ENCODE measurements at regions not wholly inside any gene's neighbourhood (a gene's known extent, or its start where the extent isn't known, plus 50 kb on each side); places are given as distances from the start of the nearest gene placed in this dataset.
"Not testable (repeated sequence)": the region's sequence is repeated elsewhere in the genome, so short reads cannot be mapped to it uniquely, and the experiment has no call there.

DNA sequence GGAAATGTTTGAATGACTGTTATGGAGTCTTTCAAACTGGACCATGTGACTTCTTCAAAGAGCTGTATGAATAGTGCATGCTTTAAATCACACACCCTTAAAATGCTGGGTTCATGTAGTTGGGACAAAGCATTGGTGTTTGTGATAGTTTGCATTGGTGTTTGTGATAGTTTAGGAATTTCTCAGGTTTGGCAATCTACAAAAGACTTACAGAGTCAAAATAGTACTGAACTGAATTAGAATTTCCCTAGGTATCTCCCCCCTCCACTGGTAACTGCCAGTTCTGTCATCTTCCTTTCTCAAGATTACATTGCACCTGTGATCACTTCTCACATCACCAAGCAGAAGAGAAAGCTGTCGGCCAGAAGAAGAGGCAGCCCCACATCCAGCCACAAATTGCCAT, 261.1 kb downstream of the GATA3 start:
- no peak for DNase-seq

DNA sequence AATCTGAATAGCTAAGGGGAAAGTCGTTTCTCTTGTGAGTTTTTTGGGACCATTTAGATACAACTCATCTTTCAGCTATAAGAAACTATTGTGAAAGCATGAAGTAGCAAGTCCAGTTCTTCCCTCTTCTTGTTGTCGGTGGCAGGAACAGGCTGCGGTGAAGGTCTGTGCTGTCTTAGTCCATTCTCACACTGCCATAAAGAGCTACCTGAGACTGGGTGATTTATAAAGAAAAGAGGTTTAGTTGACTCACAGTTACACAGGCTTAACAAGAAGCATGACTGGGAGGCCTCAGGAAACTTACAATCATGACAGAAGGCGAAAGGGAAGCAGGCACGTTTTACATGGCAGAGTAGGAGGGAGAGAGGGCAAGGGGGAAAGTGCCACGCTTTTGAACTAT, 261.8 kb downstream of the GATA3 start:
- no peak for DNase-seq

DNA sequence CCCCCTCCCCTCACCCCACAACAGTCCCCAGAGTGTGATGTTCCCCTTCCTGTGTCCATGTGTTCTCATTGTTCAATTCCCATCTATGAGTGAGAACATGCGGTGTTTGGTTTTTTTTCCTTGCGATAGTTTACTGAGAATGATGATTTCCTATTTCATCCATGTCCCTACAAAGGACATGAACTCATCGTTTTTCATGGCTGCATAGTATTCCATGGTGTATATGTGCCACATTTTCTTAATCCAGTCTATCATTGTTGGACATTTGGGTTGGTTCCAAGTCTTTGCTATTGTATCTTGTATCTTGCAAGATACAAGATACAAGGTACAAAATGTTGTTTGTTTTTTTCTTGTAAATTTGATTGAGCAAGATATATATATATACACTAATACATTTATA, 263.9 kb downstream of the GATA3 start:
- DNase-seq, result not testable (repeated sequence)

DNA sequence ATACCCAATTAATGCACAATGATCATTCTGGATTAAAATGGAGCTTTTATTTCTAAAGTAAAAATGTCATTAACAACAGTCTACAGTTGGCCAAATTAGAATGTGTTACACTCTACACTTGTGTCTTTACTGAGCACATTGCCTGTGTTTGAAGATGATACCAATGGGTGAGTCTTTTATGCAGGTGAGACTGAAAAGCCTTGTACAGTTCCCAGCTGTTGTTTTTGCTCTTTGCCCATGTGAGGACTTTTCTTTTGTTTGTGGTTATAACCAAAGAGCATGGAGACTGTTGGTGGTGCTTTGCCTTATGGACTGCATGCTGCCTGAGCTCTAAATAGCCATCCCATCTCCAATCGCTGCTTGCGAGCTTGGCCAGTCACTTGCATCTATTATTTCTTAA, 264.5 kb downstream of the GATA3 start:
- no peak for DNase-seq

DNA sequence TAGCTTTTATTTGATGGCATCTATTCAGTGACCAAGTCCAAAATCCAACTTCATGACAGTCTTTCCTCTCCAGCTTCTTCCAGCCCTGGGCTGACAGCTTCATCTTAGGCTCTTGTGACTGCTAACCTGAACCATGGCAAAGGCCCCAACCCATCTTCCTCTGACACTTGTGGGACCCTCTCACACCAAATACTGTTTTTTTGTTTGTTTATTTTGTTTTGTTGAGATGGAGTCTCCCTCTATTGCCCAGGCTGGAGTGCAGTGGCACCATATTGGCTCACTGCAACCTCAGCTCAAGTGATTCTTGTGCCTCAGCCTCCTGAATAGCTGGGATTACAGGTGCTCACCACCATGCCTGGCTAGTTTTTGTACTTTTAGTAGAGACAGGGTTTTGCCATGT, 265.2 kb downstream of the GATA3 start:
- no peak for DNase-seq

DNA sequence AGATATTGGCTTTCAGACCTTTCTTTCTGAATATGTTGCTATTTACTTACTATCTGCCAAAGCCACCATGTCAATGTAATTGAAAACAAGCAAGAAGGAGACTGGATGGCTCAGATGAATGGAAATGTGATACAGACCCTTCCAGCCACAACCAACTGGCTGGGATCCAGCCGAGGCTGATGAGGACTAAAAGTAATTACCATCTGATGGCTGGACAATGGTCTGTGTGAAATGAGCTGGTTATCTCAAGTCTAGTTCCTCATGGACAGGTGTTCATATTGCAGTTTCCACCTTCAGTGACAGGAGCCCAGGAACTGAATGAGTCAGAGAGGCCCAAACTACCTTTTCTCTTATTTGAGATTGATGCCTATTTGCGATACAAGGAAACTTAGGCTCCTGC, 267.5 kb downstream of the GATA3 start:
- no peak for DNase-seq

DNA sequence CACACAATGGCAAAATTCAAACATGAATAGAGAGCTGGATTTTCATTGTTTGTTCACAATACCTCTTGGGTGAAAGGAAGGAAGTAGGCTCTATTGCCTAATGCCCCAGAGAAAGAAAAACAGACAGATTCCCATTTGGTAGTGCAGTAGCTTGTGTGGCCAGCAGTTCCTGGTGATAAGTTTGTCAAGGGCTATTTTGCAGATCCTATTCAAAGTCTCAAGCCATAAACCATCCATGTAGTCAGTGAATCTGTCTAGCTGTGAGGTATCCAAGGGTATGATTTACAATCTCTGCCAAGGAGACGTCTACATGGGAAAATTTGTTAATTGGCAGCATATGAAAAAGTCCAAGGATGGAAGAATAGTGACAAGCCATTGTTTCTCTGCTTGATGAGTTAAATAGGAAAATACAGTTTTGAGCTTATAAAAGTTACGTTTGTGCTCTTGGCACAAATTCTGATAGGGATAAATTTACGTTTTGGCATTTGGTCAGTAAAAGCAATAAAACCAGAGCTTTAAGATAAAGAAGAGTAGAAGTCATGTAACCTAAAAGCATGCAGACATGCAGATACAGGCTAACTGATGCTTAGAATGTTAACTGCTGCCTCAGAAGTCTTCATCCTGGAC, 269.1 kb downstream of the GATA3 start:
- DNase-seq, result no peak

DNA sequence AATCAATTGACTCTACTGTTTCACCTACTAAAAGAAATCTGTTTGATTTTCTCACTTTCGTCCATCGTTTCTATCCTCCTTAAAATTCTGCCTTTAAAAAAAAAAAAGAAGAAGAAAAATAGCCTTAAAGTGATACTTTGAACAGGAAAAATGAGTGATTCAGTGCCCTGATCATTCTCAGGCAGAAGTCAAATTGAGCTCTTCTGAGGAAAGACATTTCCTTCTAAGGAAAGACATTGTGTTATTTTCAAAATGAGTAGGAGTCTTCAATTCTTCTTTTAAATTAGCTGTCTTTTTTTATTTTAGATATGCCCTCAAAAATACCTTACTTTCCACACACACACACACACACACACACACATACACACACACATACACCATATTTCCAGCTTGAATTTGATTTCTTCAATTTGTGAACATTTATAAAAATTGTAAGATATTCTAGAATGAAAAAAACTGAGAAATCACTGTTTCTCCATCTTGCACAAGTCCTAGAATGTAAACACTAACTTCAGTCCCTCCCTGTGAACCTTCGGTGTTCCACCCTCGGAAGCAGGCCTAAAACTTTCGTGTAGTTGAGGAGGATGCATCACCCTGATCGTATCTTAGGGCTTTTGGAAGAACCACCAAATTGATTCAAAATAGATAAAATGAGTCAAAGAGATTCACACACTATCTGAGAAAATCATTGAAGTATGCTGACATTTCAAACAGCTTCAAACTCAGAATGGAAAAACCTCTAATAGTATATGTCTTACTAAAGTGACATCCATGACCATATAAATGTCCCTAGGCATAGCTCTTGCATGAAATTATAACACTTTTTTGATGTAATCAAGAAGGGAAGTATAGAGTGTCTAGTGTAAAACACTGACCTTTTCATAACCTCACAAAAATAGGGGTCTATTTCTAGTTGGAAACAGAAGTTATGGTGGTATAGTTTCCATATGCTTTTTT, 270.8 kb downstream of the GATA3 start:
- no peak for DNase-seq

DNA sequence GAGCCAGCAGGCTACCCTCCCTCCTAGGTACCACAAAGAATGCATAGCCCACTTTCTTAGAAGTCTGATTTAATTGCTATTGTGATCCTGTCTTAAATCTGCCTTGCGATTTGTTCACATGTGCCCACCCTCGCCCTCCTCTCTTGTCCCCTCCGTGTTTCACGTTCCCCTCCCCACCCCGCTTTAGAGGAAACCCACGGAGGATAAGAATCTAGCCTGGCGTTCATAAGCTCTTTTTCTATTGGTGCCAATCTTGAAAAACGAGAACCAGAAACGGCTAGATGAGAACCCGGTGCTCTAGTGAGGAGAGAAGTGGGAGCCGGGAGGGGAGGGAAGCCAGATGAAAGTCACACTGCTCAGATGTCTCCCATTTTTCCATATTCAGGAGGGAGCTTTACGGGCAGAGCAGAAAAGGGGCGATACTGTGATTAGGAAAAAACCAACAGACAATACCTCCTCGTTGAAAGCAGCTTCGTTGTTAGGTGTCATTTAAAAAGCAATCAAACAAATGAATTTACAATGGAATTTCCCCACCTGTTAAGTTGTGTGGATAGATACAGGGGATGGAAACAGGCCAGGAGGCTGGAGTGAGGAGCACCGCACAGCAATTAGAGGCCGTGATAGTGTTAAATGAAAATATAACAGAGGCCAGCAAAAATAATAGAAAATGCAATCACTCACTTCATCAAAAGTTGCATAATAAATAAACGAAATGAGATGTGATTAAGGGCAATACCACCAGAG, 272.1 kb downstream of the GATA3 start:
- no peak for DNase-seq

DNA sequence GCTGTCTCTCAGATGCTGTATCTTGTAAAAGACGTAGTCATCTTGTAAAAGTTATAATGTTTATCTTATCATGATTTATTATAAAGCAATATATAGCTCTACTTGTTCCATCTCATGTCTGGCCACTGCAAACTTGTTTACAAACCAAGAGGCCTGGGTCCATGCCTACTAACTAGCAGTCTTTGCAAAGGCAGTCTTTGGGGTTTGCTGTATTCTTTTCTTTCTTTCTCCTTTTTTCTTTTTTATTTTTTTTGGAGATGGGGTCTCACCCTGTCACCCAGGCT, 272.6 kb downstream of the GATA3 start:
- no peak for DNase-seq

DNA sequence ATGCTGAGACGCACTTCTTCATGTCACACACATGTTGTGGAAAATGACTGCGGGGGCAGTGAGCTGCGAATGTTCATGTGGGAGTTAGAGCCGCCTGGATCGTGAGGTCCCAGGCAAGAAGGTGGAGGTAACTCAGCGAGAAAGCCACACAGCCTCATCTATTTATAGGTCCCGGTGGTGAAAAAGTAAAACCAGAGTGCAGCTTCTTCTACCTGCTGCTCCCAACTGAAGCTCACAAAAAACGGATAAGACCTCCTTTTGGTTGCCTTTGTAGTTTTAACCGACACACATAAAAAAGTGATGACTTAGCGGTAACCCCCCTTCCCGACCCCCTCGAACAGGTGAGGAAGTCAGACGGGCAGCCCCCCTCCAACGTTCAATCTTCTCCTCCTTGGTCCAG, 276.9 kb downstream of the GATA3 start:
- DNase-seq, result peak in 1 of 2 donors; percentile 30

DNA sequence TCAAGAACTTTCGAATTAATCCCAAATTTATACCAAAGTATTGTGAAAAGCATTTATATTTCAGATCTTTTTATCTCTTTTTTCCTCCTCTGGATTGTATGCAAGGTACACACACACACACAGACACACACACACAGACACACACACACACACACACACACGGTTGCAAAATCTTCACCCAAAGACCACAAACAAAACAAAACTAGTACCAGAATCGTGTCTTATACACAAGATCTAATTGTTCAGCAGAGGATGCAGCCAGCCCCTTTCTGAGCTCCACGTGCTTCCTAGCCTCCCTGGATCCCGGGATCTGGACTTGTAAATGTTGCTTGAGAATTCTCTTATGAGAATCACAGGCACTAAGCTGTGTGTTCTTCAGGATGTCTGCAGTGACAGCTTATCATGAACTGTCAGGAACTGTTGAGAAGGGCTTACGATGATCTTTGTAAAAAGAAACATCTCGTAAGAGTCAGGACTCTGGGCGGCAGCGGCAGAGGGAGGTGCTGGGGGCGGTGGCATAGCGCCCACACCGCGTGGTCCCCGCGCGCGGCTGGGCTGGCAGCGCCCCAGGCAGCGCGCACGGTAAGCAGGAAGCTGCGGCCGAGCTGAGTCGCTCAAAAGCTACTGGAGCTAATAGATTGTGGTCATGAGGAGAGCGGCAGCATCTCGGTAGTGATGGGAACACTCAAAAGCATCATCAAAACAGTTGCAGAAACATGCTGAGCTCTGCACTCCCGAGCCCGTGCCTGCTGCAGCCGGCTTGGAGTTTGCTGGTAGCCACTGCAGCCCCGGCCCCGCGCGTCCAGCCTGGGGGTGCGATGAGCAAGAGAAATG, 277.6 kb downstream of the GATA3 start:
- peak; percentile 79 to 80 for DNase-seq

DNA sequence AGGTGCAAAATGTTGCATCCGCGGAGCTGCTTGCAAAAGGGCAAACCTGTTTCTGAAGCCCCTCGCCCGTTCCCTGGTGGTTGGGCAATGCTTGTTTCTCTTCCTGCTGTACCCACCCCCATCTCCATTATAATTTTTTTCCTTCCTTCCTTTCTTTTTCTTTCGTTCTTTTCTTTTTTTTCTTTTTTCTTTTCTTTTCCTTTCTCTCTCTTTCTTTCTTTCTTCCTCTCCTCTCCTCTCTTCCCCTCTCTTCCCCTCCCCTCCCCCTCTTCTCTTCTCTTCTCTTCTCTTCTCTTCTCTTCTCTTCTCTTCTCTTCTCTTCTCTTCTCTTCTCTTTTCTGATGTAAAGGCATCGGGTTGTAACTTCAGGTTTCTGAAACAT, 278.2 kb downstream of the GATA3 start:
- DNase-seq, result no peak

DNA sequence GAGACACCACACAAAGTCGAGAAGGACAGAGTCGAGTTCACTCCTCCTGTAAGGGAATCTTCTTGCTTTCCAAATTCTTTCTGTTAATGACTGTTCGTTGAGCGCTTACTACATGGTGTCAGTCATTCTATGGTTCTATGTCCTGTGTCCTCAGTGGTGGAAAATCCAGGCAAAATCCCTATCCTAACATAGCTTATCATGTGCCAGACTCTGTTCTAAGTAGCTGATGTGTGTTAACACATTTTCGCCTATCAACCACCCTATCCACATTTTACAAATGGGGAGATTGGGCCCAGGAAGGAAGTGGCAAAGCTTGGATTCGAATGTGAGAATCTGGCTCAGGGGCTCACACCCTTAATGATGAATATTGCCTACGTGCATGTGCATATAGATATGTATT, 280.1 kb downstream of the GATA3 start:
- no peak for DNase-seq

DNA sequence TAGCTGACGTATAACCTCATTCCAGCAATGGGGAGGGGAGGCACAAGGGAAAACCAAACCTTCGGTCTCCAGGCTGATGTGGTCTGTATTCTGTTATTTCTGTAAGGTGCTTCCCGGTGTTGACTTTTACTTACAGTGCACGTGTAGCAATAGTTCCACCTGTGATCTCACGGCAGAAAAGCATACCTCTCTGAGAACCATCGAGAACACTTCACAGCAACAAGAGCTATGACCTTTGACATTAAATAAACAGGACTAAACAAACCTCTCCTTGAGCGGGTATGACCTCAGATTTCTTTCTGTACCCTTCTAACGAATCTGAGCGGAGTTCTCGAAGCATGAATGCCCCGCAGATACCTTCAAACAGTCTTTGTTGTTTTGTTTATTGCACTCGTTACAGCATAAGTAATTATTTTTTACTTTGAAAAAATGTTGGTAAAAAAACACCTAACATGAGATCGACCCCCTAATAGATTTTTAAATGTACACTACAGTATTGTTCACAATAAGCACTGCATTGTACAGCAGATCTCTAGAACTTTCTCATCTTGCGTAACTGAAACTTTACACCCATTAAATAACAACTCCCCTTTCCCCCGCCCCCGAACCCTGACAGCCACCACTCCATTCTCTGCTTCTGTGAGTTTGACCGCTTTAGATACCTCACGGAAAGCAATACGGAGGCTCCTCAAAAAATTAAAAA, 282.3 kb downstream of the GATA3 start:
- DNase-seq, result no peak

DNA sequence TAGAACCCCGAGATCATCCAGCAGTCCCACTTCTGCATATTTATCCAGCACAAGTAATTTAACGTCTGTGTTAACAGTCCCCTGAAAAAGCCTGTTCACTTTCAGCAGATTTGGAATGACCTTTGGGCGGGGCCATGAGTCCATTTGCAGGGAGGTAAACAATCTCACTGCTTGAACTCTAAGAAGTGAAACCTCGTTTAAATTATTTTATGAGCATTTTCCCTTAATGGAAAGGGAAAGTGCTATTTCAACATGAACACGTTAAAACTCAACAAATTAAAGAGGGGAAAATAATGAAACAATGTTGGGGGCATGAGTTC, 282.8 kb downstream of the GATA3 start:
- no peak for DNase-seq

DNA sequence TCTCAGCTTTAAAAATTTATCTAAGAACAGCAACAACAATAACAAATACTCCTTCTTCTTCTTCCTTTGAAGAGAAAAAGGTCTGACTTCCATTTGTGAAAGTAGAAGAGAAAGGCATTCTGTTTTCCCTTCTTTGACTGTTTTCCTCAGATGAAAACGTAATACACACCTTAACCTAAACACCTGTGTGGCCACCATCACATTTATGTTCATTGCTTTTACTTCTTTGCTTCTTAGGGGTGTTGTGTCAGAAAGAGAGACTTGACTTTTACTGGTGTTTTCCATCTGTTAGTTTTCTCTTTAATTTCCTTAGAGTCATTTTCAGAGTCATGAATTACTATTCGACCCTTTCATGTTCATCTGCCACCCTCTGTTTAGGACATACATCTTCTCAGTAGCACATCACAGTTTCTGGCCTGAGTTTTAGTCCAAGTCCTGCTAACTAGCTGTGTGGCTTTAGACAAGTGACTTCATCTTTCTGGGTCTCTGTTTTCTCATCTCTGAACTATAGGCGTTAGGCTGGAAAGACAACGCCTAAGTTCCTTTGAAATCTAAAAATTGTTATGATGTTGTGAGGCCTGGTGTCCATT, 283.8 kb downstream of the GATA3 start:
- DNase-seq, result no peak

DNA sequence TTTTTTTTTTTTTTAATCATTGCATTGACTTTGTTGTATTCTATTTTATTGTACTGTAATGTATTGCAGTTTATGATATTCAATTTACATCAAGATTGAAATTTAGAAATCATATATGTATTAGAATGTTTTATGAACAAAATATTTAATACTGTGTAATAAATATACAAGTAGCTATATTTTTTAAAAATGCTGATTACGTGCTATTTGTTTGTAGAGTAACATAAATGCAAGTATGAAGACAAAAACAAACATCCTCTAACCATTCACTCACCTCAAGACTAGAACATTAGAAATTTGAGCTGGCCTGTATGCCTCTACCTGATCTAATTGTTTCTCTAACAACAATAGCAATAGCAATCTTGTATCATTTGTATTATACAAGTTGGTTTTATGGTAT, 290.3 kb downstream of the GATA3 start:
- no peak for DNase-seq

DNA sequence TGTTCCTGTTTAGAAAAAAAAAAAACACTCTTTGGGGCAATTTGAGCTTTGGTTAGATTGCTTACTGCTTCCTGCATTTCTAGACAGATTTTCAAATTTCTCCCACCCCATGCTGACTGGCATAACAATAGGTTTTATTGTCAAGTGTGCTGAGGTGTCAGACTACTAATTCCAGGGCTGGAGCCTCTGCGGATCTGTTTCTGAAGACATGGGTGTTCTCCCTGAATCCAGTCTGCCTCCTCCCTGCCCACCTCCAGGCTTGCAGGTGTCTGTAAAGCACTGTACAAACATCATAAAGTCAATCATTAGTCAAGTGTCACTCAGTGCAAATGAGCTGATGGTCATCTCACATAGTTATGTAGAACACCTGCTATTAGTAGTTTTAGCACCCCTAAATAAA, 292.4 kb downstream of the GATA3 start:
- no peak for DNase-seq

DNA sequence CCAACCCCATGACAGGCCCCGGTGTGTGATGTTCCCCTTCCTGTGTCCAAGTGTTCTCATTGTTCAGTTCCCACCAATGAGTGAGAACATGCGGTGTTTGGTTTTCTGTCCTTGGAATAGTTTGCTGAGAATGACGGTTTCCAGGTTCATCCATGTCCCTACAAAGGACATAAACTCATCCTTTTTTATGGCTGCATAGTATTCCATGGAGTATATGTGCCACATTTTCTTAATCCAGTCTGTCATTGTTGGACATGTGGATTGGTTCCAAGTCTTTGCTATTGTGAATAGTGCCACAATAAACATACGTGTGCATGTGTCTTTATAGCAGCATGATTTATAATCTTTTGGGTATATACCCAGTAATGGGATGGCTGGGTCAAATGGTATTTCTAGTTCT, 293.1 kb downstream of the GATA3 start:
- not testable (repeated sequence) for DNase-seq

DNA sequence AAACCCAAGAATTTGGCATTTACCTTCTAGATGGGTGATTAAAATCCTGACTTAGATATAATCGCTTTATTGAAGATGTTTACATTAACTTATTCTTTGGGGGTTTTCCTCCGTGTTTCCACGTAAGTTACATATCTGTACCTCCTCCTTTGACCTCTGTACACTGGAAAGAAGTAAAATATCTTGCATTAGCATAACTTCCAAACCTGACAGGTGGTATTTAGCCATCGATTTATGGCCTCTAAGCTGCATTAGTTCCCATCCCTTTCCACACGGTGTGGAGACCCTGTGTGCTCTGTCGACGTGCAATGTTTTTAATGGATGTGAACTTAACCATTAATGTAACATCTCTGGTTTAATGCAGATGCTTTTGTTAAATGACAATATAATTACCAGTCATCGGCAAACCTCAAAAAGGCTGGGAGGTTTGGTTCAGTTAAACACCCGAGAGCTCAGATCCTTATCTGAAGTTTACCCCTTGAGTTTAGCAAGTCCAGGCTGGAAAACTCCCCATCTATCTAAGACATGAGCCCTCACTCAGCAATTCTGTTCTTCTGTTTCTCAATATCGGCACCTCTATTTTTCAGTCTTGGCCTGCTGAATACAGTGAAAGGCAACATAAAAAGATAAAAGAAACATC, 295.2 kb downstream of the GATA3 start:
- DNase-seq, result no peak

Measured in stimulated activated CD4-positive, alpha-beta T cell treated with anti-CD3 and anti-CD28 coated beads, Interleukin-2, amount 100 ng/mL, for 24 hours (primary cell).